Upper lobe of left lung (tissue), 4 donors: ENCODE measurements at regions not wholly inside any gene's neighbourhood (a gene's known extent, or its start where the extent isn't known, plus 50 kb on each side); places are given as distances from the start of the nearest gene placed in this dataset.
"Not testable (repeated sequence)": the region's sequence is repeated elsewhere in the genome, so short reads cannot be mapped to it uniquely, and the experiment has no call there.

Source experiments
- POLR2A ChIP-seq, 4 donors: fragments of 450-650 bp; IDR thresholded peaks; one replicate each; pipeline ENCODE4 v1.5.1; 2016 to 2017; ENCODE audit warnings: antibody characterized with exemption in 4 of 4, mild to moderate bottlenecking in 2 of 4
- POLR2AphosphoS5 ChIP-seq, 2 donors: sonication (generic); formaldehyde crosslinking; IDR thresholded peaks; one replicate each; pipeline ENCODE4 v1.5.1; 2017; ENCODE audit warnings: antibody characterized with exemption in 2 of 2
- TF ChIP-seq, protein P1 (sequence below), 6 experiments: fragments of 450-650 bp in 4 of 6; fragments of 200-600 bp in 2 of 6; sonication (generic) in 2 of 6; IDR thresholded peaks; one replicate each; pipeline ENCODE4 v1.5.1; 2016 to 2019; ENCODE audit warnings: antibody characterized with exemption in 6 of 6

DNA sequence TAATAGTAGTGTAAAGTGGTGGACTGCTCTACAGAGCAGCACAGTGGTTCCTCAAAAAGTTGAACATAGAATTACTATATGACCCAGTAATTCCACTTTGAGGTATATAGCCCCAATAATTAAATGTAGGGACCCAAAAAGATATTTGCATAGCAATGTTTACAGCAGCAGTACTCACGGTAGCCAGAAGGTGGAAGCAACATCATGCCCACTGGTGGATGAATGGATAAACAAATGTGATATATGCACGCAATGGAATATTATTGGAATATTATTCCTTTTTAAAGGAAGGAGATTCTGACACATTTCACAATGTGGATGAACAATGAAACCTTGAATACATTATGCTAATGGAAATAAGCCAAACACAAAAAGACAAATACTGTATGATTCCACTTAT is 121.4 kb downstream of the POTEM start:
- TF ChIP-seq POLR2A, POLR2AphosphoS5 (IDR thresholded peaks at IDR 0.05): not testable (repeated sequence)
- TF ChIP-seq, protein P1, sequence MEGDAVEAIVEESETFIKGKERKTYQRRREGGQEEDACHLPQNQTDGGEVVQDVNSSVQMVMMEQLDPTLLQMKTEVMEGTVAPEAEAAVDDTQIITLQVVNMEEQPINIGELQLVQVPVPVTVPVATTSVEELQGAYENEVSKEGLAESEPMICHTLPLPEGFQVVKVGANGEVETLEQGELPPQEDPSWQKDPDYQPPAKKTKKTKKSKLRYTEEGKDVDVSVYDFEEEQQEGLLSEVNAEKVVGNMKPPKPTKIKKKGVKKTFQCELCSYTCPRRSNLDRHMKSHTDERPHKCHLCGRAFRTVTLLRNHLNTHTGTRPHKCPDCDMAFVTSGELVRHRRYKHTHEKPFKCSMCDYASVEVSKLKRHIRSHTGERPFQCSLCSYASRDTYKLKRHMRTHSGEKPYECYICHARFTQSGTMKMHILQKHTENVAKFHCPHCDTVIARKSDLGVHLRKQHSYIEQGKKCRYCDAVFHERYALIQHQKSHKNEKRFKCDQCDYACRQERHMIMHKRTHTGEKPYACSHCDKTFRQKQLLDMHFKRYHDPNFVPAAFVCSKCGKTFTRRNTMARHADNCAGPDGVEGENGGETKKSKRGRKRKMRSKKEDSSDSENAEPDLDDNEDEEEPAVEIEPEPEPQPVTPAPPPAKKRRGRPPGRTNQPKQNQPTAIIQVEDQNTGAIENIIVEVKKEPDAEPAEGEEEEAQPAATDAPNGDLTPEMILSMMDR (IDR thresholded peaks at IDR 0.05): not testable (repeated sequence)
